ENCODE measurements at regions not wholly inside any gene's neighbourhood (a gene's known extent, or its start where the extent isn't known, plus 50 kb on each side); places are given as distances from the start of the nearest gene placed in this dataset.
"Not testable (repeated sequence)": the region's sequence is repeated elsewhere in the genome, so short reads cannot be mapped to it uniquely, and the experiment has no call there.

GRCh38 chr11:103807806-103808205 lies 228.6 kb upstream of the DDI1 start:
- DNase-seq, result no peak

GRCh38 chr11:103808252-103808651 lies 228.2 kb upstream of the DDI1 start:
- DNase-seq, result no peak

GRCh38 chr11:103811870-103812455 lies 224.5 kb upstream of the DDI1 start:
- no peak for DNase-seq

- no peak for DNase-seq
These were observed 223.8 kb upstream of the DDI1 start for GRCh38 chr11:103812680-103813079.

- not testable (repeated sequence) for DNase-seq
These were observed 216.1 kb upstream of the DDI1 start for GRCh38 chr11:103820345-103820744.

- DNase-seq, result no peak
These were observed 212.3 kb upstream of the DDI1 start for GRCh38 chr11:103824116-103824515.

GRCh38 chr11:103825469-103825868 lies 211.0 kb upstream of the DDI1 start:
- no peak for DNase-seq

GRCh38 chr11:103826856-103827255 lies 209.6 kb upstream of the DDI1 start:
- no peak for DNase-seq

GRCh38 chr11:103829596-103829995 lies 206.8 kb upstream of the DDI1 start:
- DNase-seq, result no peak

GRCh38 chr11:103830205-103830604 lies 206.2 kb upstream of the DDI1 start:
- DNase-seq, result no peak

GRCh38 chr11:103832762-103833161 lies 203.7 kb upstream of the DDI1 start:
- DNase-seq, result no peak

- DNase-seq, result no peak
These were observed 194.2 kb upstream of the DDI1 start for GRCh38 chr11:103842191-103842590.

- DNase-seq, result peak; percentile 33
These were observed 193.6 kb upstream of the DDI1 start for GRCh38 chr11:103842795-103843194.

- DNase-seq, result no peak
These were observed 191.9 kb upstream of the DDI1 start for GRCh38 chr11:103844327-103845215.

- no peak for DNase-seq
These were observed 191.1 kb upstream of the DDI1 start for GRCh38 chr11:103845331-103845730.

GRCh38 chr11:103848686-103849085 lies 187.8 kb upstream of the DDI1 start:
- no peak for DNase-seq

- no peak for DNase-seq
These were observed 187.1 kb upstream of the DDI1 start for GRCh38 chr11:103849366-103849765.

- DNase-seq, result no peak
These were observed 185.8 kb upstream of the DDI1 start for GRCh38 chr11:103850419-103851165.

GRCh38 chr11:103851166-103851651 lies 185.2 kb upstream of the DDI1 start:
- no peak for DNase-seq
